Dendritic cell treated with granulocyte-macrophage colony-stimulating factor and Interleukin-4, amounts not matched to agents 40 ng/mL and 50 ng/mL, for 4 days (primary cell): ENCODE measurements at regions not wholly inside any gene's neighbourhood (a gene's known extent, or its start where the extent isn't known, plus 50 kb on each side); places are given as distances from the start of the nearest gene placed in this dataset.

ENCODE experiments used
- H3K27ac Mint-ChIP-seq: one replicate; pipeline ENCODE4 v1.8.0; 2022; ENCODE audit warnings: mild to moderate bottlenecking, mixed read lengths
- H3K27me3 Mint-ChIP-seq: one replicate; pipeline ENCODE4 v1.8.0; 2022; ENCODE audit warnings: mild to moderate bottlenecking, mixed read lengths
- H3K36me3 Mint-ChIP-seq: one replicate; pipeline ENCODE4 v1.8.0; 2022; ENCODE audit warnings: low read depth, mixed read lengths
- H3K4me1 Mint-ChIP-seq: one replicate; pipeline ENCODE4 v1.8.0; 2022; ENCODE audit warnings: low read depth, mixed read lengths
- H3K4me3 Mint-ChIP-seq: one replicate; pipeline ENCODE4 v1.8.0; 2022; ENCODE audit warnings: mild to moderate bottlenecking, moderate library complexity, mixed read lengths
- H3K9me3 Mint-ChIP-seq: one replicate; pipeline ENCODE4 v1.8.0; 2022; ENCODE audit warnings: mixed read lengths
- intact Hi-C: fragments of 100-400 bp; cut with micrococcal nuclease; formaldehyde crosslinking; loops from one replicate; pipeline ENCODE4 v1.15.0; 2022

- intact Hi-C loops: no loop called here
- Mint-ChIP-seq H3K4me1 (no peaks in the 10 kb centered on the region), H3K36me3 (no peaks in the 10 kb centered on the region), H3K4me3 (no peak overlapping the region), H3K27me3 (no peaks in the 10 kb centered on the region), H3K27ac (no peak overlapping the region), H3K9me3 (peaks cover 12% of the 10 kb centered on the region)
Measured at GRCh38 chr11:15507592-15507991, 392.9 kb downstream of the INSC start.

DNA sequence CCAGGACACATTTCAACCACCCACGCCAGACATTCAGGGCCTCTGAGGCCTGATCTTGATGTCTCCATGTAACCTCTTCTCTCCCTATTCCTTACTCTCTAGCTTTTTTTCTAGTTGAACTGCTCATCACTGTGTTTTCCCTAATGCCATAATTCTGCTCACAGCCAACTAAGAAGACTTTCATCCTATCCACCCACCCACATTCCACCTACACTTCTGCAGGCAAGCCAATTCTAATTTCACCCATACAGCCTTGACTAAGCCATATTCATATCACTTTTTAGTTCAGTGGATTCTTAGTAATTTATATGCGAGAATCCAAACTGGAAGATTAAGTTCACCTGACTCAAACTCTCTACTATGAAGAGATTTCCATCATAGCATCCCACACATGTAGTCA is 394.4 kb downstream of the INSC start:
- intact Hi-C loops: no loop called here
- Mint-ChIP-seq H3K27ac (no peak overlapping the region), H3K4me3 (no peak overlapping the region), H3K36me3 (no peaks in the 10 kb centered on the region), H3K4me1 (no peaks in the 10 kb centered on the region), H3K9me3 (peaks cover 12% of the 10 kb centered on the region), H3K27me3 (no peaks in the 10 kb centered on the region)

DNA sequence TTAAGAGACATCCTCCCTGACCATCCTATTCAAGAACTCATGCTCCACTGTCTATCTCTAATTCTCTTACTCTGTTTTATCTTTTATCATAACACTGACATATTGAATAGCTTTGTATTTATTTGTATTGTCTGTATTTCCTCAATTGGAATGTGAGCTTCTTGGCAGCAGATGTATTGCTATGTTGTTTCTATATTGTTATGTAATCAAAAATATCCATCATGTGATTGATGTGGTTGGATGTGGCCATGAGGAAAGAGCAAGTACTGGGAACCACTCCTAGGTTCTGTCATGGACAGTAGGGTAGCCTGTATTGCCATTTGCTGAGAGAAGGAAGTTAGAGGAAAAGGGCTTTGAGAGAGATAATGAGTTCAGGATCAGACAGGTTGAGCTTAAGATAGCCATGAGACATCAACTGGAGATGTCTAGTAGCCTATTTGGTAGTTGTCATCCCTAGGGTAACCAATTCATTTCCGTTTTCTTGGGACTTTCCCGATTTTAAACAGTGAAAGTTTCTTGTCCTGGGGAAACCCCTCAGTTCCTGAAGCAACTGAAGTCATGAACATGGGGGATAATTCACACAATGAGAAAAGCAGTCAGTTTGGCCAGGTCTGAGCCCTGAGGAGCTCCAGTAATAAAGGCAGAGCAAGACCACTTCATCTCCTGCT is 404.5 kb downstream of the INSC start:
- Mint-ChIP-seq H3K4me3 (no peak overlapping the region), H3K36me3 (no peaks in the 10 kb centered on the region), H3K9me3 (peaks cover 57% of the 10 kb centered on the region), H3K27ac (no peak overlapping the region), H3K27me3 (no peaks in the 10 kb centered on the region), H3K4me1 (no peaks in the 10 kb centered on the region)
- intact Hi-C loops: no loop called here

DNA sequence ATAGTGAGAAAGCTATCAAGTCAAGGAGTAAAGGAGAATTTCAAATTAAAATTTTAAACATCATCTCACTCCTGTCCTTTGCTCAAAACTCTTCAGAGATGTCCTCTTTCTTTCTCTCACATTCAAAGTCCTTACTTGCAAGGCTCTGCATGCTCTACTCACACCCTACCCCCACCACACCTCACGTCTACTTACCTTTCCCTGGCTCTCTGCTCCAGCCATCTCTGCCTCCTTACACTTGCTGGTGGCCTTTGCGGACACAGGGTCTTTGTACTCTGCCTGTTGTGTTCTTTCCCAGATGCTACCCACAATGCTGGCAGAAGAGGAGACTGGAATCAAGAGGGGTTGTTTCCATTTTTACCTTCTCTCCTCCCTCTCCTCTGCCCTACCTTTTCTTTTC is 405.2 kb downstream of the INSC start:
- Mint-ChIP-seq H3K27me3 (no peaks in the 10 kb centered on the region), H3K4me1 (no peaks in the 10 kb centered on the region), H3K27ac (no peak overlapping the region), H3K9me3 (peaks cover 56% of the 10 kb centered on the region), H3K36me3 (no peaks in the 10 kb centered on the region), H3K4me3 (no peak overlapping the region)
- intact Hi-C loops: no loop called here

- intact Hi-C loops: no loop called here
- peaks cover 66% of the 10 kb centered on the region for H3K9me3 Mint-ChIP-seq
- H3K4me3 Mint-ChIP-seq: no peak overlapping the region
- H3K4me1 Mint-ChIP-seq: no peaks in the 10 kb centered on the region
- H3K36me3 Mint-ChIP-seq: no peaks in the 10 kb centered on the region
- no peak overlapping the region for H3K27ac Mint-ChIP-seq
- no peaks in the 10 kb centered on the region for H3K27me3 Mint-ChIP-seq
Measured at GRCh38 chr11:15523543-15523942, 408.8 kb downstream of the INSC start.

GRCh38 chr11:15525582-15525981 is 410.9 kb downstream of the INSC start:
- H3K9me3 Mint-ChIP-seq: peaks cover 53% of the 10 kb centered on the region
- no peak overlapping the region for H3K27ac Mint-ChIP-seq
- H3K4me1 Mint-ChIP-seq: no peaks in the 10 kb centered on the region
- H3K4me3 Mint-ChIP-seq: no peak overlapping the region
- intact Hi-C loops: no loop called here
- no peaks in the 10 kb centered on the region for H3K36me3 Mint-ChIP-seq
- H3K27me3 Mint-ChIP-seq: no peaks in the 10 kb centered on the region

DNA sequence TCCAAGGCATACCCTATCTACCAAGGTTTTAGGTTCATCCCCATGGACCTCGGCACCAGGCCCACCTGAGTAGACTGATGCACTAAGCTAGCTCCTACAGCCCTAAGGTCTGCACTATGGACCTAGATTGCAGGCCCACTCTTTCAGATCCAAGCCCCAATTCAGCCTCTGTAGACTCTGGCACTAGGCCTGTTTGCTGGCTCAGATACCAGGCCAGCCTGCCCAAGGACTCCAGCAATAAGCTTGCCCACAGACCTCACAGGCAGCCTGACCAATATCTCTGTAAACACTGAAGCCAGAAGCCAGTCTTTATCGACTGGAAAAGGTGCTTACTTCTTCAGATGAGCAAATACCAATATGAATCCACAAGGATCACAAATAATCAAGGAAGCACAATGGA is 411.3 kb downstream of the INSC start:
- peaks cover 53% of the 10 kb centered on the region for H3K9me3 Mint-ChIP-seq
- H3K4me1 Mint-ChIP-seq: no peaks in the 10 kb centered on the region
- intact Hi-C loops: no loop called here
- no peaks in the 10 kb centered on the region for H3K36me3 Mint-ChIP-seq
- H3K4me3 Mint-ChIP-seq: no peak overlapping the region
- no peak overlapping the region for H3K27ac Mint-ChIP-seq
- no peaks in the 10 kb centered on the region for H3K27me3 Mint-ChIP-seq

- Mint-ChIP-seq H3K9me3 (peaks cover 47% of the 10 kb centered on the region), H3K27ac (no peak overlapping the region), H3K4me1 (no peaks in the 10 kb centered on the region), H3K36me3 (no peaks in the 10 kb centered on the region), H3K27me3 (no peaks in the 10 kb centered on the region), H3K4me3 (no peak overlapping the region)
- intact Hi-C loops: no loop called here
Measured at GRCh38 chr11:15526859-15527450, 412.2 kb downstream of the INSC start.

DNA sequence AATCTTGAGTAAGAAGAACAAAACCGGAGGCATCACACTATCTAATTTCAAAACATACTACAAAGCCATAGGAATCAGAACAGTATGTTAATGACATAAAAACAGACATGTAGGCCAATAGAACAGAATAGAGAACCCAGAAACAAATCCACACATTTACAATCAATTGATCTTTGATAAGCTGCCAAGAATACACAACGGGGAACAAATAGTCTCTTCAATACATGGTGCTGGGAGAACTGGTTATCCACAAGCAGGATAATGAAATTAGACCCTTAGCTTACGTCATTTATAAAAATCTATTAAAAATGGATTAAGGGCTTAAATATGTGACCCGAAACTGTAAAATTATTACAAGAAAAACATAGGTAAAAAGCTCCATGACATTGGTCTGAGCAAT is 417.7 kb downstream of the INSC start:
- peaks cover 20% of the 10 kb centered on the region for H3K9me3 Mint-ChIP-seq
- no peaks in the 10 kb centered on the region for H3K4me1 Mint-ChIP-seq
- H3K4me3 Mint-ChIP-seq: no peak overlapping the region
- intact Hi-C loops: no loop called here
- H3K27me3 Mint-ChIP-seq: no peaks in the 10 kb centered on the region
- H3K36me3 Mint-ChIP-seq: no peaks in the 10 kb centered on the region
- H3K27ac Mint-ChIP-seq: no peak overlapping the region

DNA sequence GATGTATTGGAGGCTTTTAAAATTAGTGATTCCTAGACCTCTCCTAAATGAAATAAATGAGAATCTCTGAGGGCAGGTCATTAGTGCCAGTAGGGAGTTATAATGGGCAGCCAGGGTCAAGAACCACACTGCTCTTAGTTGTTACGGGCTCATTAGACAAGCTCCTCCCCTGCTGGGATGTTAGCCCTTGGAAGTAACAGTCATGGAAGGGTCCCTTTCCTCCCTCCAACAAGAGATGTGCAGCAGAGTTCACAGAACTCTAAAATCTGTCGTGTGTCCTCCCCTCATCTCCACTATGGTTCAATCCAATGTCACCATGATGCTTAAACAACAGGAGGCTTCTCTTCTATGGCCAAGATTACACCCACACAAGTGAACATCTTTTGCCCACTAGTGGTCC is 419.5 kb downstream of the INSC start:
- Mint-ChIP-seq H3K27me3 (no peaks in the 10 kb centered on the region), H3K9me3 (peaks cover 8% of the 10 kb centered on the region), H3K27ac (no peak overlapping the region), H3K36me3 (no peaks in the 10 kb centered on the region), H3K4me1 (no peaks in the 10 kb centered on the region), H3K4me3 (no peak overlapping the region)
- intact Hi-C loops: no loop called here

DNA sequence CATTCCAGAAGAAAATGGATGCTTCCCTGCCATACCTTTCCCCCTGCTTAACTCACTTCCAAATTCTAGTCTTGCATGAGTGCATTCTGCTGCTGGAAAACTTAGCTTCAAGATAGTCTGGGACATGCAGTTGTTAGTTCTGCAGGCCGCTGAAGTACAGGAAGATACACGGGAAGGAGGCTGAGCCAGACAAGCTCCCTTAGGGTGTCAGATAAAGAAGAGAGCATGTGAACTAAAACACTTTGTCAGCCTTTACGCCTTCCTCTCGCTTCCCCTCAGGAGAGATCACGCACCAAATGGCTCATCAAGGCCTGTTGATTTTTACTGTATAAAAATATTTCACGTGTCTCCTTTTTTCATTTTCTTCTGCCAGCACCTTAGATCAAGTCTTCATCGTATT is 420.7 kb downstream of the INSC start:
- Mint-ChIP-seq H3K27me3 (no peaks in the 10 kb centered on the region), H3K27ac (no peak overlapping the region), H3K9me3 (peaks cover 8% of the 10 kb centered on the region), H3K36me3 (no peaks in the 10 kb centered on the region), H3K4me1 (no peaks in the 10 kb centered on the region), H3K4me3 (no peak overlapping the region)
- intact Hi-C loops: no loop called here

DNA sequence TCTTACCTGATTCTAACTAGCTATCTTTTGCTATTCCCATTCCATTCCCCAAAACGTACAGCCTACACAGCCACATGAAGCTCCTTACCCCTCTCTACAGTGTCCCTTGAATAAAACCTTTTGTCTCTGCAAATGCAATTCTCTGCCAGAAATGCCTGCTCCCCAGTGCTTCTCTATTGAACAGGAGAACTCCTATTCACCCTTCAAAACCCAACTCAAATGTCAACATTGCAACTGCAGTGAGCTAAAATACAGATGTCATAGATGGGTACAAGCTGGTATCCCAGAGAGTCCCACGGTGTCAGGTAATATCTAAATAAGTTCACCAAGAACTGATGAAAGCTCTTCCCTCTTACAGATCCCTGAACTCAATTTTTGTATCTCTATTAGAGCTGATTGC is 421.7 kb downstream of the INSC start:
- H3K4me1 Mint-ChIP-seq: no peaks in the 10 kb centered on the region
- H3K9me3 Mint-ChIP-seq: peaks cover 8% of the 10 kb centered on the region
- H3K4me3 Mint-ChIP-seq: no peak overlapping the region
- H3K27me3 Mint-ChIP-seq: no peaks in the 10 kb centered on the region
- H3K27ac Mint-ChIP-seq: no peak overlapping the region
- intact Hi-C loops: no loop called here
- no peaks in the 10 kb centered on the region for H3K36me3 Mint-ChIP-seq

- Mint-ChIP-seq H3K4me1 (no peaks in the 10 kb centered on the region), H3K27ac (no peak overlapping the region), H3K27me3 (no peaks in the 10 kb centered on the region), H3K4me3 (no peak overlapping the region), H3K36me3 (no peaks in the 10 kb centered on the region), H3K9me3 (no peaks in the 10 kb centered on the region)
- intact Hi-C loops: no loop called here
Measured at GRCh38 chr11:15539645-15540044, 424.9 kb downstream of the INSC start.

DNA sequence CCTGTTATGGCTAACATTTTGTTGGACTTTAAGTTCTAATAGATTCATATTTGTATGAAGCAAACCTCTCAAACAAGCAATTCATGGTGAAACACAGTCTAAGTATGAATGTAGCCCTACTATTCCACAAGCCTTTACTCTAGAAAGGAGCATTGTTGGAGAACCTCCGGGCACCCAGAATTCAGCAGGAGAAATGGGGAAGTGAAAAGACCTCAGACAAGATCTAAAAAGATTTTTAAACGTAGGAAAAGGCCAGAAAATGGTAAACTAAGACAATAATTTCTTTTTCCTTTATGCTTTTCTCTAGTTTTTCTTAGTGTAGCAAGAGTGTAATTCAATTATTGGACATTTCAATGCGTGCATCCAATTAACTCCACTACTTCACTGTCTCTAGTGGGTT is 426.4 kb downstream of the INSC start:
- H3K27ac Mint-ChIP-seq: no peak overlapping the region
- no peaks in the 10 kb centered on the region for H3K27me3 Mint-ChIP-seq
- intact Hi-C loops: no loop called here
- no peaks in the 10 kb centered on the region for H3K36me3 Mint-ChIP-seq
- no peak overlapping the region for H3K4me3 Mint-ChIP-seq
- no peaks in the 10 kb centered on the region for H3K4me1 Mint-ChIP-seq
- H3K9me3 Mint-ChIP-seq: no peaks in the 10 kb centered on the region

GRCh38 chr11:15544353-15544752 is 429.6 kb downstream of the INSC start:
- H3K4me3 Mint-ChIP-seq: no peak overlapping the region
- H3K27ac Mint-ChIP-seq: no peak overlapping the region
- H3K9me3 Mint-ChIP-seq: no peaks in the 10 kb centered on the region
- intact Hi-C loops: no loop called here
- H3K4me1 Mint-ChIP-seq: no peaks in the 10 kb centered on the region
- no peaks in the 10 kb centered on the region for H3K36me3 Mint-ChIP-seq
- no peaks in the 10 kb centered on the region for H3K27me3 Mint-ChIP-seq
